ENCODE measurements at regions not wholly inside any gene's neighbourhood (a gene's known extent, or its start where the extent isn't known, plus 50 kb on each side); places are given as distances from the start of the nearest gene placed in this dataset.

DNA sequence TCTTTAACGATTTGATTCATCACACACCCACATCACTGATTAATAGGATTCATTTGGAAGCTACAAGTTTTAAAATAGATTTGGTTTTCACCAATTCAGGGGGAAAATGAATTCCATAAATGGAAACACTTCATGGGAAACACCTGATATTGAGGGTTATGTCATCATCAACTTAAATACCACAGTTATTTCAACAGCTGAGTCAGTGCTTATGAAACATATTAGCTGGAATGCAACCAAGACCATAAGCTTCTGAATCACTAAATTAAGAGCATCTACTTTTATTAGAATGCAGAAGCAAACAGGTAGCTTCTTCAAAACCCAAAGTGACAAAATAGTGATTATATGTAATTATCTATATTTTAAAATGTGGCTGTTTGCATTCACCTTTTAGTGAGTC is 207.8 kb upstream of the DCAF8L1 start:
- Histone ChIP-seq H3K9ac (ENCODE audit: control insufficient read depth, insufficient read depth, low read length) (no peak overlapping the region), H3K4me1 (ENCODE audit: control insufficient read depth, insufficient read depth, low read length) (no peaks in the 10 kb centered on the region), H3K36me3 (ENCODE audit: control insufficient read depth in 2 of 2, insufficient read depth in 2 of 2, low read length in 1 of 2) (no peaks in the 10 kb centered on the region), H3K27me3 (replicated peaks in 1 of 2; ENCODE audit: control insufficient read depth in 2 of 2, insufficient read depth in 2 of 2, low read length in 1 of 2) (no peaks in the 10 kb centered on the region), H3K79me2 (ENCODE audit: control insufficient read depth, insufficient read depth, low read length) (no peaks in the 10 kb centered on the region), H3K4me2 (ENCODE audit: control insufficient read depth, insufficient read depth) (no peak overlapping the region), H3K4me3 (no peak overlapping the region), H4K20me1 (ENCODE audit: control insufficient read depth, insufficient read depth) (no peaks in the 10 kb centered on the region), H2AFZ (ENCODE audit: control insufficient read depth, low read depth, low read length) (no peak overlapping the region), H3K9me3 (replicated peaks; ENCODE audit: control insufficient read depth, insufficient read depth, low read length) (no peaks in the 10 kb centered on the region), H3K27ac (ENCODE audit: control insufficient read depth, insufficient read depth) (no peak overlapping the region)
- DNase-seq (ENCODE audit: low read depth, low spot score) (no peak), ATAC-seq (no peak), FAIRE-seq (no peak)
- SMC1A ChIA-PET (ENCODE audit: uncharacterized antibody, unreplicated experiment), result no interaction called here
- CTCF ChIA-PET, result interaction anchor here (1.9 kb wide), 1 partner anchor 12 kb away, joined by 7 read pairs; no protein-coding TSS in a partner anchor
- 0% methylated on average over 1 of the region's 1 CpG for WGBS (ENCODE audit: insufficient coverage, insufficient replicate concordance, low lambda C conversion rate, missing lambda C conversion rate)
- in situ Hi-C loops (cut with MboI) (no loop called here), intact Hi-C loops (cut with micrococcal nuclease; ENCODE audit: unreplicated experiment) (no loop called here)
- POLR2A ChIA-PET, result interaction anchor here (0.6 kb wide), 1 partner anchor 293 kb away, joined by 3 read pairs; no protein-coding TSS in a partner anchor
- no TSS peak for BruUV-seq (replicated peaks)
- RAD21 ChIA-PET (ENCODE audit: unreplicated experiment), result no interaction called here
- TF ChIP-seq SUZ12 (IDR thresholded peaks at IDR 0.05; ENCODE audit: unreplicated experiment) (no peak), ZNF687 (IDR thresholded peaks at IDR 0.05) (no peak), NFXL1 (IDR thresholded peaks at IDR 0.05; ENCODE audit: borderline replicate concordance) (no peak), NBN (IDR thresholded peaks at IDR 0.05) (no peak), CTCF (IDR thresholded peaks at IDR 0.05 in 2 of 3, conservative IDR thresholded peaks at IDR 0.05 in 1 of 3; ENCODE audit: control insufficient read depth in 2 of 3, extremely low read depth in 1 of 3, insufficient read depth in 1 of 3, low read depth in 3 of 3, low read length in 3 of 3) (no peak), FOXM1 (IDR thresholded peaks at IDR 0.05; ENCODE audit: low read depth, low read length) (no peak), SMAD5 (IDR thresholded peaks at IDR 0.05; ENCODE audit: low read depth) (no peak), RB1 (IDR thresholded peaks at IDR 0.05; ENCODE audit: borderline replicate concordance) (no peak), NFIC (IDR thresholded peaks at IDR 0.05; ENCODE audit: low read depth, low read length) (no peak), HDAC2 (IDR thresholded peaks at IDR 0.05) (no peak), BHLHE40 (IDR thresholded peaks at IDR 0.05; ENCODE audit: borderline replicate concordance in 1 of 2, low read depth in 2 of 2, low read length in 1 of 2) (no peak), CHD4 (IDR thresholded peaks at IDR 0.05) (no peak), TARDBP (IDR thresholded peaks at IDR 0.05; ENCODE audit: borderline replicate concordance) (no peak), KLF5 (IDR thresholded peaks at IDR 0.05; ENCODE audit: partially characterized antibody) (no peak)
- TF ChIP-seq, protein P1, sequence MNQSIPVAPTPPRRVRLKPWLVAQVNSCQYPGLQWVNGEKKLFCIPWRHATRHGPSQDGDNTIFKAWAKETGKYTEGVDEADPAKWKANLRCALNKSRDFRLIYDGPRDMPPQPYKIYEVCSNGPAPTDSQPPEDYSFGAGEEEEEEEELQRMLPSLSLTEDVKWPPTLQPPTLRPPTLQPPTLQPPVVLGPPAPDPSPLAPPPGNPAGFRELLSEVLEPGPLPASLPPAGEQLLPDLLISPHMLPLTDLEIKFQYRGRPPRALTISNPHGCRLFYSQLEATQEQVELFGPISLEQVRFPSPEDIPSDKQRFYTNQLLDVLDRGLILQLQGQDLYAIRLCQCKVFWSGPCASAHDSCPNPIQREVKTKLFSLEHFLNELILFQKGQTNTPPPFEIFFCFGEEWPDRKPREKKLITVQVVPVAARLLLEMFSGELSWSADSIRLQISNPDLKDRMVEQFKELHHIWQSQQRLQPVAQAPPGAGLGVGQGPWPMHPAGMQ (IDR thresholded peaks at IDR 0.05; ENCODE audit: borderline replicate concordance), result no peak

Data from GM12878 (cell line).